Panc1 (cell line): ENCODE measurements at regions not wholly inside any gene's neighbourhood (a gene's known extent, or its start where the extent isn't known, plus 50 kb on each side); places are given as distances from the start of the nearest gene placed in this dataset.

ENCODE experiments used
- CTCF ChIP-seq: fragments of 450-650 bp; IDR thresholded peaks from 2 replicates; pipeline ENCODE4 v1.5.1; 2017; ENCODE audit warnings: mild to moderate bottlenecking
- POLR2AphosphoS5 ChIP-seq: IDR thresholded peaks from 2 replicates; pipeline ENCODE4 v1.6.1; 2012; ENCODE audit warnings: mild to moderate bottlenecking, low read depth, low read length, moderate library complexity
- TF ChIP-seq, protein P1 (sequence below), 2 experiments: IDR thresholded peaks; 2 replicates each; pipeline ENCODE4 v1.6.1; 2011 to 2012; ENCODE audit warnings: low read depth in 2 of 2, control low read depth in 1 of 2, low read length in 1 of 2, mild to moderate bottlenecking in 1 of 2, moderate library complexity in 1 of 2; ENCODE audit not compliant: insufficient read depth in 1 of 2

GRCh38 chr3:193768070-193768394, 175.0 kb downstream of the OPA1 start:
- TF ChIP-seq CTCF (no peak), POLR2AphosphoS5 (no peak)
- TF ChIP-seq, protein P1, sequence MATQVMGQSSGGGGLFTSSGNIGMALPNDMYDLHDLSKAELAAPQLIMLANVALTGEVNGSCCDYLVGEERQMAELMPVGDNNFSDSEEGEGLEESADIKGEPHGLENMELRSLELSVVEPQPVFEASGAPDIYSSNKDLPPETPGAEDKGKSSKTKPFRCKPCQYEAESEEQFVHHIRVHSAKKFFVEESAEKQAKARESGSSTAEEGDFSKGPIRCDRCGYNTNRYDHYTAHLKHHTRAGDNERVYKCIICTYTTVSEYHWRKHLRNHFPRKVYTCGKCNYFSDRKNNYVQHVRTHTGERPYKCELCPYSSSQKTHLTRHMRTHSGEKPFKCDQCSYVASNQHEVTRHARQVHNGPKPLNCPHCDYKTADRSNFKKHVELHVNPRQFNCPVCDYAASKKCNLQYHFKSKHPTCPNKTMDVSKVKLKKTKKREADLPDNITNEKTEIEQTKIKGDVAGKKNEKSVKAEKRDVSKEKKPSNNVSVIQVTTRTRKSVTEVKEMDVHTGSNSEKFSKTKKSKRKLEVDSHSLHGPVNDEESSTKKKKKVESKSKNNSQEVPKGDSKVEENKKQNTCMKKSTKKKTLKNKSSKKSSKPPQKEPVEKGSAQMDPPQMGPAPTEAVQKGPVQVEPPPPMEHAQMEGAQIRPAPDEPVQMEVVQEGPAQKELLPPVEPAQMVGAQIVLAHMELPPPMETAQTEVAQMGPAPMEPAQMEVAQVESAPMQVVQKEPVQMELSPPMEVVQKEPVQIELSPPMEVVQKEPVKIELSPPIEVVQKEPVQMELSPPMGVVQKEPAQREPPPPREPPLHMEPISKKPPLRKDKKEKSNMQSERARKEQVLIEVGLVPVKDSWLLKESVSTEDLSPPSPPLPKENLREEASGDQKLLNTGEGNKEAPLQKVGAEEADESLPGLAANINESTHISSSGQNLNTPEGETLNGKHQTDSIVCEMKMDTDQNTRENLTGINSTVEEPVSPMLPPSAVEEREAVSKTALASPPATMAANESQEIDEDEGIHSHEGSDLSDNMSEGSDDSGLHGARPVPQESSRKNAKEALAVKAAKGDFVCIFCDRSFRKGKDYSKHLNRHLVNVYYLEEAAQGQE (IDR thresholded peaks at IDR 0.05; ENCODE audit: insufficient read depth in 1 of 2, low read depth in 2 of 2, low read length in 1 of 2): no peak
